Neural cell (in vitro differentiated cells): ENCODE measurements at regions not wholly inside any gene's neighbourhood (a gene's known extent, or its start where the extent isn't known, plus 50 kb on each side); places are given as distances from the start of the nearest gene placed in this dataset.

Experiments used
- H2AFZ ChIP-seq: fragments of 200-600, 300-800 bp; sonication (generic), shearing (Covaris generic); 2 replicates; pipeline ENCODE4 v1.6.0; 2014; ENCODE audit warnings: low read depth, mild to moderate bottlenecking, antibody characterized with exemption, low read length, moderate library complexity
- H3F3A ChIP-seq: fragments of 200-600 bp; shearing (Covaris generic); 2 replicates; pipeline ENCODE4 v1.6.1; 2016; ENCODE audit warnings: mild to moderate bottlenecking, moderate library complexity, mixed read lengths, antibody characterized with exemption, low read length; ENCODE audit not compliant: insufficient read depth, poor library complexity, severe bottlenecking
- H3K27ac ChIP-seq: fragments of 200-600, 300-800 bp; sonication (generic), shearing (Covaris generic); 2 replicates; pipeline ENCODE4 v1.5.1; 2014; ENCODE audit warnings: mild to moderate bottlenecking, low read length, moderate library complexity
- H3K27me3 ChIP-seq: fragments of 300-800, 200-600 bp; sonication (generic), shearing (Covaris generic); 2 replicates; pipeline ENCODE4 v1.6.0; 2014; ENCODE audit warnings: mild to moderate bottlenecking, low read depth, low read length, moderate library complexity; ENCODE audit not compliant: insufficient read depth
- H3K36me3 ChIP-seq: fragments of 300-800, 200-600 bp; sonication (generic), shearing (Covaris generic); 2 replicates; pipeline ENCODE4 v1.5.1; 2014; ENCODE audit warnings: mild to moderate bottlenecking, antibody characterized with exemption, low read length, moderate library complexity; ENCODE audit not compliant: insufficient read depth
- H3K4me2 ChIP-seq: fragments of 300-800, 200-600 bp; sonication (generic), shearing (Covaris generic); 2 replicates; pipeline ENCODE4 v1.6.0; 2014; ENCODE audit warnings: mild to moderate bottlenecking, low read length
- H3K4me3 ChIP-seq: fragments of 300-800, 200-600 bp; sonication (generic), shearing (Covaris generic); 2 replicates; pipeline ENCODE4 v1.5.1; 2014; ENCODE audit warnings: mild to moderate bottlenecking, low read length, moderate library complexity
- H3K79me2 ChIP-seq: fragments of 200-600 bp; shearing (Covaris generic); replicated peaks from 2 replicates; pipeline ENCODE4 v1.6.0; 2014; ENCODE audit warnings: mild to moderate bottlenecking, low read length, moderate library complexity; ENCODE audit not compliant: insufficient read depth
- H3K9ac ChIP-seq: fragments of 300-800, 200-600 bp; sonication (generic), shearing (Covaris generic); 2 replicates; pipeline ENCODE4 v1.6.1; 2016; ENCODE audit warnings: mild to moderate bottlenecking, low read length, mixed read lengths
- H3K9me2 ChIP-seq: fragments of 200-600 bp; shearing (Covaris generic); 2 replicates; pipeline ENCODE4 v1.6.1; 2016; ENCODE audit warnings: mild to moderate bottlenecking, low read length, mixed read lengths; ENCODE audit not compliant: insufficient read depth
- H3K9me3 ChIP-seq: fragments of 200-600, 300-800 bp; sonication (generic), shearing (Covaris generic); 2 replicates; pipeline ENCODE4 v1.6.1; 2016; ENCODE audit warnings: mild to moderate bottlenecking, mixed run types, low read length, moderate library complexity, mixed read lengths
- H4K20me1 ChIP-seq: fragments of 200-600 bp; shearing (Covaris generic); 2 replicates; pipeline ENCODE4 v1.6.1; 2016; ENCODE audit warnings: mild to moderate bottlenecking, mixed run types; ENCODE audit not compliant: insufficient read depth
- CTCF ChIP-seq: fragments of 450-650 bp; IDR thresholded peaks from 2 replicates; pipeline ENCODE4 v1.5.1; 2014; ENCODE audit warnings: antibody characterized with exemption, mild to moderate bottlenecking, moderate library complexity; ENCODE audit not compliant: poor library complexity, severe bottlenecking
- EP300 ChIP-seq: fragments of 450-650 bp; conservative IDR thresholded peaks from 2 replicates; pipeline ENCODE4 v1.6.1; 2014; ENCODE audit warnings: antibody characterized with exemption, mild to moderate bottlenecking, moderate library complexity; ENCODE audit not compliant: poor library complexity, severe bottlenecking
- EZH2 ChIP-seq: fragments of 200-600, 300-800 bp; shearing (Covaris generic), sonication (generic); IDR thresholded peaks from 2 replicates; pipeline ENCODE4 v1.6.1; 2014; ENCODE audit warnings: antibody characterized with exemption, low read length, borderline replicate concordance, mild to moderate bottlenecking; ENCODE audit not compliant: insufficient read depth, poor library complexity, severe bottlenecking
- MXI1 ChIP-seq: fragments of 450-650 bp; conservative IDR thresholded peaks from 2 replicates; pipeline ENCODE4 v1.6.1; 2014; ENCODE audit warnings: antibody characterized with exemption, mild to moderate bottlenecking; ENCODE audit not compliant: poor library complexity, severe bottlenecking
- POLR2AphosphoS5 ChIP-seq: IDR thresholded peaks from 2 replicates; pipeline ENCODE4 v1.6.1; 2012
- RAD21 ChIP-seq: fragments of 450-650 bp; conservative IDR thresholded peaks from 2 replicates; pipeline ENCODE4 v1.6.1; 2014; ENCODE audit warnings: antibody characterized with exemption, mild to moderate bottlenecking, moderate library complexity
- REST ChIP-seq: IDR thresholded peaks from 2 replicates; pipeline ENCODE4 v1.6.1; 2012; ENCODE audit warnings: borderline replicate concordance
- SMC3 ChIP-seq: fragments of 450-650 bp; conservative IDR thresholded peaks from 2 replicates; pipeline ENCODE4 v1.6.1; 2014; ENCODE audit warnings: antibody characterized with exemption, mild to moderate bottlenecking, moderate library complexity; ENCODE audit not compliant: poor library complexity
- TAF1 ChIP-seq: IDR thresholded peaks from 2 replicates; pipeline ENCODE4 v1.6.1; 2012; ENCODE audit warnings: low read depth

GRCh38 chr4:99711657-99712056, 54.0 kb upstream of the C4orf54 start:
- no peak overlapping the region for H2AFZ ChIP-seq
- H3K4me3 ChIP-seq: no peak overlapping the region
- H4K20me1 ChIP-seq: no peaks in the 10 kb centered on the region
- no peak overlapping the region for H3K27ac ChIP-seq
- no peaks in the 10 kb centered on the region for H3K27me3 ChIP-seq
- no peaks in the 10 kb centered on the region for H3K9me2 ChIP-seq
- H3K79me2 ChIP-seq: no peaks in the 10 kb centered on the region
- TF ChIP-seq REST (no peak), CTCF (no peak), EP300 (no peak), RAD21 (no peak), TAF1 (no peak), MXI1 (no peak), POLR2AphosphoS5 (no peak), SMC3 (no peak), EZH2 (no peak)
- no peak overlapping the region for H3K9ac ChIP-seq
- H3F3A ChIP-seq: no peaks in the 10 kb centered on the region
- no peaks in the 10 kb centered on the region for H3K9me3 ChIP-seq
- no peaks in the 10 kb centered on the region for H3K36me3 ChIP-seq
- no peak overlapping the region for H3K4me2 ChIP-seq

GRCh38 chr4:99710681-99711345, 53.2 kb upstream of the C4orf54 start:
- no peak for TF ChIP-seq REST
- no peak for TF ChIP-seq POLR2AphosphoS5
- TF ChIP-seq MXI1: no peak
- TF ChIP-seq EP300: no peak
- no peak for TF ChIP-seq RAD21
- no peak for TF ChIP-seq SMC3
- no peak for TF ChIP-seq CTCF
- TF ChIP-seq TAF1: no peak
- Histone ChIP-seq H3K4me2 (no peak overlapping the region), H2AFZ (no peak overlapping the region), H3K9ac (no peak overlapping the region), H3K27ac (no peak overlapping the region), H3K36me3 (no peaks in the 10 kb centered on the region), H3K27me3 (no peaks in the 10 kb centered on the region), H3K4me3 (no peak overlapping the region), H3K9me3 (no peaks in the 10 kb centered on the region), H4K20me1 (no peaks in the 10 kb centered on the region), H3F3A (no peaks in the 10 kb centered on the region), H3K9me2 (no peaks in the 10 kb centered on the region), H3K79me2 (no peaks in the 10 kb centered on the region)
